ENCODE measurements at regions not wholly inside any gene's neighbourhood (a gene's known extent, or its start where the extent isn't known, plus 50 kb on each side); places are given as distances from the start of the nearest gene placed in this dataset.

DNA sequence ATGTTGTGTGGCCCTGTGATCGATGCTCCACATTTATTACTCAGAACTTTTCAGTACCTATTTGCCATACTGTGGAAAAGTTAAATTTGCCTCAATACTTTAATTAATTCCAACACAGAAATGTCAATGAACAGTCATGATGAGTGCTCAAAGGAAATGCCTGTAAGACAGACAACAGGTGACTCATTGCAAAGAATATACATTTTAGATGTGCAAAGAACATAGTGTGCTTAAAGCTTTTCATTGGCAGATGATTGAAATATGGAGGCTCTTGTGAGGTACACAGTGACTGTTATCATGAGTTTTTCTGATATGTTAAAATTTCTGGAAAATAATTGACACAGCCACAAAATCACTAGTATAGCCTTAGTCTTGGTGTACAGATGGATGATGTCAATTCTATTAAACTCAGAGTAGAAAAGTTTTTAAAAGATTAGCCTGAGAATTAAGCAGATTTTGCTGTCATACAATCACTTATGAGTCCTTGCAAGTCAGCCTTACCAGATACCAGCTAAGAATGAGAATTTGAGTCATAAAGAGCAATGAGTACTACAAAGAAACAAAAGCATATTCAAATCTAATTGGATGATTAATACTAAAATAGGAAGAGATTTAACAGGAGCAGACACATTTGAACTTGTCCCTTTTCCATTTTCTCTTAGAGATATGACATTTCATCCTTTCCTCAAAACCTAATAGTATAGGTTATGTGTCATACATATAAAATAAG, 544.1 kb downstream of the KCNH5 start:
- TF ChIP-seq, protein P1, sequence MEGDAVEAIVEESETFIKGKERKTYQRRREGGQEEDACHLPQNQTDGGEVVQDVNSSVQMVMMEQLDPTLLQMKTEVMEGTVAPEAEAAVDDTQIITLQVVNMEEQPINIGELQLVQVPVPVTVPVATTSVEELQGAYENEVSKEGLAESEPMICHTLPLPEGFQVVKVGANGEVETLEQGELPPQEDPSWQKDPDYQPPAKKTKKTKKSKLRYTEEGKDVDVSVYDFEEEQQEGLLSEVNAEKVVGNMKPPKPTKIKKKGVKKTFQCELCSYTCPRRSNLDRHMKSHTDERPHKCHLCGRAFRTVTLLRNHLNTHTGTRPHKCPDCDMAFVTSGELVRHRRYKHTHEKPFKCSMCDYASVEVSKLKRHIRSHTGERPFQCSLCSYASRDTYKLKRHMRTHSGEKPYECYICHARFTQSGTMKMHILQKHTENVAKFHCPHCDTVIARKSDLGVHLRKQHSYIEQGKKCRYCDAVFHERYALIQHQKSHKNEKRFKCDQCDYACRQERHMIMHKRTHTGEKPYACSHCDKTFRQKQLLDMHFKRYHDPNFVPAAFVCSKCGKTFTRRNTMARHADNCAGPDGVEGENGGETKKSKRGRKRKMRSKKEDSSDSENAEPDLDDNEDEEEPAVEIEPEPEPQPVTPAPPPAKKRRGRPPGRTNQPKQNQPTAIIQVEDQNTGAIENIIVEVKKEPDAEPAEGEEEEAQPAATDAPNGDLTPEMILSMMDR (optimal IDR thresholded peaks at IDR 0.05 in 1 of 3, IDR thresholded peaks at IDR 0.05 in 1 of 3, conservative IDR thresholded peaks at IDR 0.05 in 1 of 3; ENCODE audit: extremely low read depth in 1 of 3, insufficient read depth in 2 of 3, low read length in 3 of 3) = no peak
- TF ChIP-seq EZH2 (IDR thresholded peaks at IDR 0.05; ENCODE audit: low read length) = no peak

Data from keratinocyte (primary cell).